SK-N-MC (cell line): ENCODE measurements at regions not wholly inside any gene's neighbourhood (a gene's known extent, or its start where the extent isn't known, plus 50 kb on each side); places are given as distances from the start of the nearest gene placed in this dataset.

Experiments used
- DNase-seq: peaks from one replicate; pipeline ENCODE4 v3.0.0-alpha.2; 2011; ENCODE audit warnings: low read depth, low spot score
- H3K27ac ChIP-seq: fragments of 200-600 bp; sonication (generic); 2 replicates; pipeline ENCODE4 v1.5.1; 2016; ENCODE audit warnings: mixed run types
- H3K36me3 ChIP-seq: fragments of 200-600 bp; sonication (generic); 2 replicates; pipeline ENCODE4 v1.6.1; 2017; ENCODE audit warnings: antibody characterized with exemption, low read length, mixed read lengths; ENCODE audit not compliant: insufficient read depth
- H3K4me3 ChIP-seq: fragments of 200-600 bp; sonication (generic); 2 replicates; pipeline ENCODE4 v1.5.1; 2016
- H3K9ac ChIP-seq: fragments of 200-600 bp; sonication (generic); 2 replicates; pipeline ENCODE4 v1.8.0; 2017; ENCODE audit warnings: mixed run types, mixed read lengths; ENCODE audit not compliant: insufficient read length
- H3K9me3 ChIP-seq: fragments of 200-600 bp; sonication (generic); 2 replicates; pipeline ENCODE4 v1.6.1; 2017; ENCODE audit warnings: low read depth, mild to moderate bottlenecking, antibody characterized with exemption, low read length, moderate library complexity, mixed read lengths
- EZH2 ChIP-seq: fragments of 200-600 bp; sonication (generic); IDR thresholded peaks from one replicate; pipeline ENCODE4 v1.6.1; 2017; ENCODE audit warnings: antibody characterized with exemption
- FOXP2 ChIP-seq: optimal IDR thresholded peaks from 2 replicates; pipeline ENCODE3; 2011; ENCODE audit warnings: mild to moderate bottlenecking, moderate library complexity; ENCODE audit not compliant: insufficient read depth; ENCODE audit errors: extremely low read length, control extremely low read depth
- POLR2AphosphoS5 ChIP-seq: IDR thresholded peaks from 2 replicates; pipeline ENCODE4 v1.6.1; 2012; ENCODE audit warnings: mild to moderate bottlenecking, low read depth, low read length, borderline replicate concordance

GRCh38 chr4:189787216-189788031, 153.2 kb upstream of the FRG1 start:
- Histone ChIP-seq H3K9ac (no peak overlapping the region), H3K9me3 (no peaks in the 10 kb centered on the region), H3K27ac (no peak overlapping the region), H3K4me3 (no peak overlapping the region), H3K36me3 (no peaks in the 10 kb centered on the region)
- DNase-seq = no peak
- TF ChIP-seq EZH2 (no peak), FOXP2 (no peak), POLR2AphosphoS5 (no peak)

DNA sequence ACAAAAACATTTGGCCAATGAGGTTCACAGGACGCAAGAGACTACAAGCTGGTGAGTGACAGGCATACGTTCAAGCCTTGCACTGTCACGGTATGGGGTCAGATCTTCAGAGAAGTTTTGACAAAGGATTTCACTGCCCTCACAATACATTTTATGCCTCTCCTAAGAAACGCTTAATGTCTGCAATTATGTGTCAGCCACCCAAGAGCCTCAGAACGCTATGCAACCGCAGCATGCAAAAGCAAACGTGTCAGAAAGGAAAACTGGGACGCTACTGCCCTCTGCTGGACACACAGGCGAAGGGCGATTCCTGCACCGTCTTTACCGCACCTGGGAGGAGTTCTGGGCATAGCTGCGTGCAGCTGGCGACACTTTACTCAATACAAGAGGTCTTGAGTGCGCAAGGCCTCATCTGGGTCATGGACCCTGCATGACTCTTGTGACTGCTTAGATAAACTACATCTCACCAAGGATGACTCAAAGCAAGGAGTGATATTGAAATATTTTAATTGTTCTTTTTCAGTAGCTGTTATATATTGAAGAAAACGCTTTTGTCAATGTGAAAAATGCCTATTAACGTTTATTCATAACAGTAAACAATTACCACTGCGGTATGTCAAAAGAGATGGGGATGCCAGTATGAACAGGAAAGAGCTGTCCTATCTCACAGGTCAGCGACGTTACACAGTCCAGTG, 147.6 kb upstream of the FRG1 start:
- Histone ChIP-seq H3K36me3 (no peaks in the 10 kb centered on the region), H3K9ac (no peak overlapping the region), H3K27ac (no peak overlapping the region), H3K4me3 (no peak overlapping the region), H3K9me3 (no peaks in the 10 kb centered on the region)
- no peak for TF ChIP-seq POLR2AphosphoS5
- no peak for TF ChIP-seq FOXP2
- no peak for TF ChIP-seq EZH2
- peak; percentile 12 for DNase-seq

DNA sequence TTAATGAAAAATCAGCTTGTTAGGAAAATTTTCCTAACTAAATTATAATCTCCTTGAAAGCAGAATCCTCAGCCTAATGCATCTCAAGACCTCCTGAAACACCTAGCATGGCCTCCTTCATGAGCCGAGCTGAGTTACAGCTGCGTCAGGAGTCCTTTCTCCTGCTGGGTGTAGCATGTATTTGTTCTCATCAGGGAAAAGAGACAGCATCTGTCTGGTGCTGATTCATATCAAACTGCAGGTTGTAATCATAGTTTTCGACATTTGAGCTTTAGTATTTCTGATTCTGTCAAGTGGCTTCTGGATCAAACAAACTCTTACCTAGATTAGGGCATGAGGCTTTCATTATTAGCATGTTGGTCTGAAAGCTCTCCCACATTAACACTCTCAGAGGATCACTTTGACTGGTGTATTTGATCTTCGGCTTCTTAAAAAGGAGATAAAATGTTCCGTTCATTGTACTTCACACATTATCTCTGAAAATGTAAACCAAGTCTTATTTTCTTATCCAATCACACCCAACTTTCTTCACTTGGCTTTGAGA, 140.1 kb upstream of the FRG1 start:
- no peak for DNase-seq
- Histone ChIP-seq H3K36me3 (no peaks in the 10 kb centered on the region), H3K4me3 (no peak overlapping the region), H3K9ac (no peak overlapping the region), H3K9me3 (no peaks in the 10 kb centered on the region), H3K27ac (no peak overlapping the region)
- TF ChIP-seq POLR2AphosphoS5 = no peak
- TF ChIP-seq EZH2 = no peak
- no peak for TF ChIP-seq FOXP2

DNA sequence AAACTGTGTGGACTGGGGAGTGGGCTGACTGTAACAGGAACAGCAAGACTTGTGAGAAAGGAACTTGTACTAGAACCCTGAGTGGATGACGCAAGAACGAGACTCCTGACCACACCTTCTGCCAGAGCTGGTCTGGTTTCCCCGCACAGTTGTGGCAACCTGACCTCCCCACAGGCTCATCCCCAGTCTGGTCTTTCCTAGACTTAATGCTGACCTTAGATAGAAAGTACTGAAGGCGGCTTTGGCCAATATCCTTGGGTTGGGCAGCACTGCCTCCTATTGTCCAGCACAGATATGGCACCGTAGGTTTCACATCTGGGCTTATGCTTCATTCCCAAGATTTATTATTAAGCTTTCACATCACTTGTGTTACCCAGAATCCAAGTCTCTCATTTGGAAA, 137.8 kb upstream of the FRG1 start:
- TF ChIP-seq FOXP2 = no peak
- TF ChIP-seq POLR2AphosphoS5 = no peak
- no peak for TF ChIP-seq EZH2
- no peaks in the 10 kb centered on the region for H3K36me3 ChIP-seq
- H3K27ac ChIP-seq = no peak overlapping the region
- no peak overlapping the region for H3K4me3 ChIP-seq
- no peaks in the 10 kb centered on the region for H3K9me3 ChIP-seq
- no peak overlapping the region for H3K9ac ChIP-seq
- no peak for DNase-seq

DNA sequence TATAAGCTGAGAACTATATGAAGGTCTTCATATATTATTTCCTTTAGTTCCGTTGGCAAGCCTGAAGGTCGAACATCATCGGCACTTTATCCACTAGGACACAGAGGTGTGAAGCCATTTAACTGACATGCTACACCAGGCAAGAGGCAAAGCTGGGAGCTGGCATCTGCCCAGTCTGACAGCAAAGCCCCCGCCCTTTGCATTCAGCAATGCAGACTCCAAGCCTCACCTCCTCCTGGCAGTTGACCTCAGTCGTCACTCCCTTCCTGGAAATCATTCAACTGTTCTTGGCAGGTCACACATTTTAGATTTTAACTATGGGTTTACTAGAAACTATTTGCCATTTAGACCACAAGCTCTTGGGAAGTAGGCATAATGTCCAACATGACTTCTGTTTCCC, 135.8 kb upstream of the FRG1 start:
- Histone ChIP-seq H3K9ac (no peak overlapping the region), H3K36me3 (no peaks in the 10 kb centered on the region), H3K27ac (no peak overlapping the region), H3K4me3 (no peak overlapping the region), H3K9me3 (no peaks in the 10 kb centered on the region)
- no peak for TF ChIP-seq EZH2
- TF ChIP-seq POLR2AphosphoS5 = no peak
- no peak for TF ChIP-seq FOXP2
- no peak for DNase-seq

DNA sequence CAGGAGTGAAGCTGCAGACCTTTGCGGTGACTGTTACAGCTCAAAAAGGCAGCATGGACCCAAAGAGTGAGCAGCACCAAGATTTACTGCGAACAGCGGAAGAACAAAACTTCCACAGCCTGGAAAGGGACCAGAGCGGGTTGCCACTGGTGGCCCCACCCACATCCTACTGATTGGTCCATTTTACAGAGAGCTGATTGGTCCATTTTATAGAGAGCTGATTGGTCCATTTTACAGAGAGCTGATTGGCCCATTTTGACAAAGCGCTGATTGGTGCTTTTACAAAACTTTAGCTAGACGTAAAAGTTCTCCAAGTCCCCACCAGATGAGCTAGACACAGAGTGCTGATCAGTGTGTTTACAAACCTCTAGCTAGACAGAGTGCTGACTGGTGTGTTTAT, 134.2 kb upstream of the FRG1 start:
- Histone ChIP-seq H3K36me3 (no peaks in the 10 kb centered on the region), H3K4me3 (no peak overlapping the region), H3K9me3 (no peaks in the 10 kb centered on the region), H3K27ac (no peak overlapping the region), H3K9ac (no peak overlapping the region)
- TF ChIP-seq POLR2AphosphoS5 (no peak), EZH2 (no peak), FOXP2 (no peak)
- no peak for DNase-seq

DNA sequence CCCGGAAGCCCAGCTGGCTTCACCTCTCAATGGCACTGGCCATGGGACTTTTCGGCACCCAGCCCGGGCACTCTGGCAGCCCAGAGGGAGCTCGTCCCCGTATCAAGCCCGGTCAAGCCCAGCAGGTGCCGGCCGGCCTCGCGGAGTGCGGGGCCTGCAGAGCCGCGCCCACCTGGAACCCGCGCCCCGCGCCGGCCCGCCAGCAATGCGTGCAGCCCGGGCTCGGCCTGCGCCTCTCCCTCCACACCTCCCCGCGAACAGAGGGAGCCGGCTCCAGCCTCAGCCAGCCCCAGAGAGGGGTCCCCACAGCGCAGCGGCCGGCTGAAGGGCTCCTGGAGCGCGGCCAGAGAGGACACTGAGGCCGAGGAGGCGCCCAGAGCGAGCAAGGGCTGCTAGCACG, 133.6 kb upstream of the FRG1 start:
- no peak overlapping the region for H3K9ac ChIP-seq
- H3K4me3 ChIP-seq = no peak overlapping the region
- no peaks in the 10 kb centered on the region for H3K36me3 ChIP-seq
- no peak for DNase-seq
- no peak overlapping the region for H3K27ac ChIP-seq
- H3K9me3 ChIP-seq = no peaks in the 10 kb centered on the region
- TF ChIP-seq EZH2 (no peak), POLR2AphosphoS5 (no peak), FOXP2 (no peak)

- no peak for DNase-seq
- H3K4me3 ChIP-seq = no peak overlapping the region
- no peaks in the 10 kb centered on the region for H3K9me3 ChIP-seq
- TF ChIP-seq FOXP2 = no peak
- TF ChIP-seq EZH2 = no peak
- TF ChIP-seq POLR2AphosphoS5 = no peak
- H3K36me3 ChIP-seq = no peaks in the 10 kb centered on the region
- H3K27ac ChIP-seq = no peak overlapping the region
- no peak overlapping the region for H3K9ac ChIP-seq
Observed at GRCh38 chr4:189809241-189809735, 131.4 kb upstream of the FRG1 start.
